ENCODE measurements at regions not wholly inside any gene's neighbourhood (a gene's known extent, or its start where the extent isn't known, plus 50 kb on each side); places are given as distances from the start of the nearest gene placed in this dataset.

- no peak for DNase-seq (ENCODE audit: low read depth in 2 of 2)
- H3K4me3 ChIP-seq (replicated peaks in 1 of 2; ENCODE audit: low read depth in 2 of 2, low read length in 2 of 2) = no peak overlapping the region
- no peak for TF ChIP-seq CTCF (IDR thresholded peaks at IDR 0.05; ENCODE audit: low read depth, low read length)
These were observed 402.2 kb downstream of the MID1IP1 start for GRCh38 chrX:39203427-39203826.

- no peak for DNase-seq (ENCODE audit: low read depth in 2 of 2)
- no peak for TF ChIP-seq CTCF (IDR thresholded peaks at IDR 0.05; ENCODE audit: low read depth, low read length)
These were observed 403.1 kb downstream of the MID1IP1 start for GRCh38 chrX:39204353-39204752.

GRCh38 chrX:39204945-39205344, 403.7 kb downstream of the MID1IP1 start:
- H3K4me3 ChIP-seq (replicated peaks in 1 of 2; ENCODE audit: low read depth in 2 of 2, low read length in 2 of 2) = no peak overlapping the region
- no peak for TF ChIP-seq CTCF (IDR thresholded peaks at IDR 0.05; ENCODE audit: low read depth, low read length)
- DNase-seq (ENCODE audit: low read depth in 2 of 2) = no peak

More at GRCh38 chrX:39204353-39204752, 403.1 kb downstream of the MID1IP1 start:
- H3K4me3 ChIP-seq (replicated peaks in 1 of 2; ENCODE audit: low read depth in 2 of 2, low read length in 2 of 2) = no peak overlapping the region

- no peak for TF ChIP-seq CTCF (IDR thresholded peaks at IDR 0.05; ENCODE audit: low read depth, low read length)
- DNase-seq (ENCODE audit: low read depth in 2 of 2) = no peak
- no peak overlapping the region for H3K4me3 ChIP-seq (replicated peaks in 1 of 2; ENCODE audit: low read depth in 2 of 2, low read length in 2 of 2)
These were observed 404.2 kb downstream of the MID1IP1 start for GRCh38 chrX:39205467-39205866.

GRCh38 chrX:39206399-39207145, 405.3 kb downstream of the MID1IP1 start:
- no peak for DNase-seq (ENCODE audit: low read depth in 2 of 2)
- no peak for TF ChIP-seq CTCF (IDR thresholded peaks at IDR 0.05; ENCODE audit: low read depth, low read length)

GRCh38 chrX:39211501-39211900, 410.2 kb downstream of the MID1IP1 start:
- no peak overlapping the region for H3K4me3 ChIP-seq (replicated peaks in 1 of 2; ENCODE audit: low read depth in 2 of 2, low read length in 2 of 2)
- DNase-seq (ENCODE audit: low read depth in 2 of 2) = no peak
- no peak for TF ChIP-seq CTCF (IDR thresholded peaks at IDR 0.05; ENCODE audit: low read depth, low read length)

More at GRCh38 chrX:39206399-39207145, 405.3 kb downstream of the MID1IP1 start:
- no peak overlapping the region for H3K4me3 ChIP-seq (replicated peaks in 1 of 2; ENCODE audit: low read depth in 2 of 2, low read length in 2 of 2)

- H3K4me3 ChIP-seq (replicated peaks in 1 of 2; ENCODE audit: low read depth in 2 of 2, low read length in 2 of 2) = no peak overlapping the region
- no peak for TF ChIP-seq CTCF (IDR thresholded peaks at IDR 0.05; ENCODE audit: low read depth, low read length)
- no peak for DNase-seq (ENCODE audit: low read depth in 2 of 2)
These were observed 411.2 kb downstream of the MID1IP1 start for GRCh38 chrX:39212456-39212855.

Measured in cardiac fibroblast (primary cell).